Ishikawa (cell line): ENCODE measurements at regions not wholly inside any gene's neighbourhood (a gene's known extent, or its start where the extent isn't known, plus 50 kb on each side); places are given as distances from the start of the nearest gene placed in this dataset.

ENCODE experiments used
- EGR1 ChIP-seq: IDR thresholded peaks from 2 replicates; pipeline ENCODE4 v1.6.1; 2012
- NFIC ChIP-seq: IDR thresholded peaks from 2 replicates; pipeline ENCODE4 v1.6.1; 2012
- RAD21 ChIP-seq: IDR thresholded peaks from 2 replicates; pipeline ENCODE4 v1.6.1; 2012; ENCODE audit warnings: low read depth

GRCh38 chrX:46173159-46173558 is 372.1 kb downstream of the ZNF674 start:
- TF ChIP-seq RAD21 (no peak), NFIC (no peak), EGR1 (no peak)
